NCI-H460 (cell line): ENCODE measurements at regions not wholly inside any gene's neighbourhood (a gene's known extent, or its start where the extent isn't known, plus 50 kb on each side); places are given as distances from the start of the nearest gene placed in this dataset.

ENCODE experiments used
- DNase-seq: peaks from one replicate; pipeline ENCODE4 v3.0.0-alpha.2; 2016; ENCODE audit warnings: low read depth; ENCODE audit errors: extremely low read depth

DNA sequence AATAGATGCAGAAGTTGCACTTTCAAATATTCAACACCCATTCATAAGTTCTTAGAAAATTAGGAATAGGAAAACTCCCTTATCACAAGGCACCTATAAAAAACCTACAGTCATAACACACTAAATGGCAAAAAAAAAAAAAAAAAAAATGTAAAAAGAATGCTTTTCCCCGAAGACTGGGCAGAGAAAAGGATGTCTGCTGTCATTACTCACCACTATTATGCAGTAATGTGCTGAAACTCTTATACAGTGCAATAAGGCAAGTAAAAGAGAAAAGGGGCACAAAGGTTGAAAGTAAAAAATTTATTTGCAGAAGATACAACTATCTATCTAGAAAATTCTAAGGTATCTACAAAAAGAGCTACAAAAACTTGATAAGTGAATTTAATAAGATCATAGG lies 607.8 kb upstream of the ARID1B start:
- DNase-seq, result no peak

- no peak for DNase-seq
These were observed 609.5 kb upstream of the ARID1B start for GRCh38 chr6:156167625-156168071.

DNA sequence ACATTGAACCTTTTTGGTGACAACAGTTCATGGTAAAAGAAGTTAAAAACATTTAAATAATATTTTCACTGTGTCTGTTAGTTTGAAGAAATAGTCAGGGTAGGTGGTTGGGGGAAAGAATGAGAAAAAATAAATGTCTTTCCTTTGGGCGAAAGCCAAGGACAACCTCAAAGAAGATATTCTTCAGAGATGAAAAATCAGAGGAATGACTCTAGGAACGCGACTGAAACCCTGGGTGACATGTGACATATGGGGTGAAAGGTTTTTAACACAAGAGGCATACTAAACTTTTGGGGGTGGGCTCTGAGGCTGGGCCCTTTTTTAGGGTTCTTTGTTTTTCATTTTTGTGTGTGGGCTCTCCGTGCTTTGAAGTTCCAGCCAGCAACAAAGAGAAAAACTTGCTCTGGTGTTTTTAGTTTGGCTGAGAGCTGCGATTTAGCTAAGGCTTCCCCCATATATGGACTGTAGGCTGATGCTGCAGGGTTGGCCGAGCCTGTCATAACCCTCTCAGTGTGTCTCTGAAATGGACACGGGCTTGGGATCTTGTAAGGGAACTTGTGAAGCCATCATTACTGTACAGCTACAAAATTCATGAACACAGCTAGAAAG lies 610.1 kb upstream of the ARID1B start:
- DNase-seq, result no peak

GRCh38 chr6:156166093-156166492 lies 611.1 kb upstream of the ARID1B start:
- no peak for DNase-seq

DNA sequence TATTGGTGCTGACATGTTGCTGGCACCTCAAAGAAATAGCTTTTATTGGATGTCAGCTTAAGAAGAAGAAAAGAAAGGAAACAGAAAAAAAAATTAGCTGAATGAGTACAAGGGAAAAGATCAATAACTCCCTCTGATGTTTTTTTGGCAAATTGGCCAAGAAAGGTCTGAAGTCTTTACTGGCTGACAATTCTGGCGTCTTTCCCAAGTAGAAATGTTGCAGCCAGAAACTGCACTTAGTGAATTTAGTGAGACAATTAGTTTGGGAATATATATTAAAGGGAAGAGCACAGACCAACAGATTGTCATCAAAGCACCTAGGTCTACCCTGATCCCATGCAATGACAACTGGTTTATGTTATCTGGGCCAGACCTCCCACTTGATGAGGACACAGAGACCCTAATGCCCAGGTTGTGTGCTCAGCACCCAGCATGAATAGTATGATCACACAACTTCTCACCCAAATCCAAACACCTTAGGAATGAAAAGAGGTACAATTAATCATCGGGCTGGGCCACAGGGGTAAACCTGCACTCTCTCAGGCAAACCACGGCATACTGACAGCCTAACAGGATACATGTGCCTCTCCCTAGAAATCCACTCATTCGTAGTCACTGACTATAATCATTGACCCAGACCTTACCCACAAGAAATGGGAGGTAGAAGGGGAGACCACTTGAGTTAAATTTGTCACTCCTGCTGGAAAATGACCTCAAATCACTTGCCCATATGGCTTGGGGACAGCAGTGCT lies 612.3 kb upstream of the ARID1B start:
- no peak for DNase-seq

DNA sequence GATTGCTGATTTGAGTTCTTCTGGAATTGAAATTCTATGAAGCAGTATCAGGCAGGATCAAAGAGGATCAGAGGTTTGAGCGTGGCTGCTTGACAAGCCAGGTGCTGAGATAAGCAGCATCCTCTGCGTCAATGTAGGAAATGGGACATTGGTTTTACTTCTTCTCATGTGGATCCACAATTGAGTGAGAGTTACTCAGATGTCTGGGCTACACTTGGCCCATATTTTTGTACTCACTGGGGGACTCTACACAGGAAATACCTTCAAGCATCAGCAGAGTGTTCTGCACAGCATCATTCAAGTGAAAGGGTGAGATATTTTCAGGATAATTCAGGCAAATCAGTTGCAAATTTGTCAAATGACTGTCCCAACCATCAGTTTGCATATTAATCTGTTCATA lies 613.9 kb upstream of the ARID1B start:
- no peak for DNase-seq

DNA sequence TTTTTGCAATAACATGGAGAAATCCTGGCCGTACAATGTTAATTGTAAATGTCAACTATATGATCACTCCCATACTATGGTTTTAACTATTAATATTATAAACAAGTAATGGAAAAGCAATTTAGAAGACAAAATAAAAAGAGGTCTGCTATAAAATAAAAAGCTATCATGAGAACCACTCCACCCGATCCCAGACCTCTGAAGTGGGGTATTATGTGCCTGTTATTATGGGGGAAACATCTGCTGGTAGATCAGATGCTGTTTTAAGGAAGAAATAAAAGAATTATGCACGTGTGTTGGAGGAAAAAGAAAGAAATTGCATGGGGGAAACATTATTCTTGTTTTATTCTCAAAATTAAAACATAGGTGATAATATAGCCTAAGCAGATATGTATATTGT lies 615.7 kb upstream of the ARID1B start:
- no peak for DNase-seq

DNA sequence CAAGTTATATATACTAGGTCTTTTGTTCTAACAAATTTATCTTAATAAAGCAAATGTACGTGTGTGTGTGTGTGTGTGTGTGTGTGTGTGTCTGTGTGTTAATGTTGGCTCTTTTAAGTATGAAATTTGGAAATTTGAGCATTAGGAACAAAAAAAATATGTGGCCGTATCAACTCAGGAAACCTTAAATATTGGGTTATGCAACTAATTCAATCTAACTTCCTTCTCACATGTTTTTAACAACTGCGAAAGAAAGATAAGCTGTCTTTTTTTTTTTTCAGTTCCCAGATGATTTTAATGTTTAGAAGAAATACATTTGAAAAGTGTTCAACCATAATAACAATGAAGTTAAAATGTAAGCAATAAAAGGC lies 616.4 kb upstream of the ARID1B start:
- no peak for DNase-seq

DNA sequence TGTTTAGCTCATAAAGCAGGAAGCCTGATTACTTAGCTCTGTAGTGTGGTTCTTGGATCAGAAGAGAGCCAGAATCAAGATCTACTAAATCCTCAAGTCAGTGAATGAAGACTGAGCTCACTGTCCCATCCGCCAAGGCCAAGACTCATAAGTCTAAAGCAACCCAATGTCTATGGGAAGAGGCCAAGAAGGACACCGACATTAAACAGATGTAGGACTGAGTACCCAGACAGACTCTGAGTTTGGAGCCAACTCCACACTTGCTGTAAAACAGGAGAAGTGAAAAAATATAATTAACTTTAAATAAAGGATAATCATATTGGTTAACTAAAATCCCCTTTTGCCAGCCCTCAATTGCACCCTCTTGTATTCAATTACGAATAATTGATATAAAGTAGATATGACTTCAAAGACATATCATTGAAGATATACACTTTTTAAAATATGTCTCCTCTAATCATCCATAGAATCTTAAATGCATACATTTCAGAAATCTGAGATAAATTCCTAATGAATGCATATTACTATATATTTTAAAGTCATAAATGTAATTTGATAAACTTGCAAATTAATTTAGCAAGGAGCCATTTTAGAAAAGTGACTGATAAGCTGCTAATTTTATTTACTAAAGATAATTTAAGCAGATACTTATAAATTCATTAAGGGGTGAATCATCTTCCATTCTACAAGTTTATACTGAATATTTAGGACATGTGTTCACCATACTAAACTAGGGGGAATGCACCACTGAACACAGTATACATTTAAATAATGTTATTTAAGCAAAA lies 617.0 kb upstream of the ARID1B start:
- DNase-seq, result no peak

- no peak for DNase-seq
These were observed 622.3 kb upstream of the ARID1B start for GRCh38 chr6:156154896-156155295.

DNA sequence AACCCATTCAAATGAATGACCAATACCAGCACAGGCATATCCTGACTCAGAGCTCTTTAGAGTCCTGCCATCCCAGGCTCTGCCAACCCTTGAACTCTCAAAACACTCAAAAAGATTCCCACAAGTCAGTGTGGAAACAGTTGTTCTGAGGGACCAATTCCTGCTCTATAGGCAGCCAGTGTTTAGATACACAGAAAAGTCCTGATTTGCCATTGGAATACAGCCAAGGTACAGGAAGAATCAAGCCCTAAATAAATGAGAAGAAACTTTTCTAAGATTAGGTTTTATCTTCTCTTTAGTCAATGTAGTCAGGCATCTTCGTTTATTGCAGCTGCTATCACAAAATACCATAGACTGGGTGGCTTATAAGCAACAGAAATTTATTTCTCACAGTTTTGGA lies 626.8 kb upstream of the ARID1B start:
- DNase-seq, result no peak

- no peak for DNase-seq
These were observed 630.3 kb upstream of the ARID1B start for GRCh38 chr6:156146891-156147290.

- DNase-seq, result no peak
These were observed 645.8 kb upstream of the ARID1B start for GRCh38 chr6:156131221-156131903.

DNA sequence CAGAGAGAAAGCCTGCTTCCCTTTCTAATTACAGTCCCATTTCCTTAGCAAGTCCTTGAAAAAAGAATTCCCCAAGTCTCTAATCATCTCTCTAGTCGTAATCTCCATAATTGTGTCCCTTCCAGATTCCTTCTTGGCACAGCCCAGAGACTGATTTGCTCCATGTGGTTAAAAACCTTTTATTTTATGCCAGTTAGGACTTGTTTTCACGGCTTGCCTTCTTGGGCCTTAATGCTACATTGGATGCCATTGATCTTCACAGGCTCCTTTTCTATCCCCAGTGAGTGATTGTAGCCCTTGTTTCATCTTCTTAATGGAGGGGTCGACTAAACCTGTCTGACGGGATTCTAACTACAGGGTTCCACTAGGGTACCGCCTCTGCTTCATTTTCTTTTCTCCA lies 650.6 kb upstream of the ARID1B start:
- no peak for DNase-seq

- DNase-seq, result no peak
These were observed 651.3 kb upstream of the ARID1B start for GRCh38 chr6:156125844-156126243.

- DNase-seq, result no peak
These were observed 653.4 kb upstream of the ARID1B start for GRCh38 chr6:156123731-156124130.

- DNase-seq, result no peak
These were observed 655.2 kb upstream of the ARID1B start for GRCh38 chr6:156121973-156122372.

DNA sequence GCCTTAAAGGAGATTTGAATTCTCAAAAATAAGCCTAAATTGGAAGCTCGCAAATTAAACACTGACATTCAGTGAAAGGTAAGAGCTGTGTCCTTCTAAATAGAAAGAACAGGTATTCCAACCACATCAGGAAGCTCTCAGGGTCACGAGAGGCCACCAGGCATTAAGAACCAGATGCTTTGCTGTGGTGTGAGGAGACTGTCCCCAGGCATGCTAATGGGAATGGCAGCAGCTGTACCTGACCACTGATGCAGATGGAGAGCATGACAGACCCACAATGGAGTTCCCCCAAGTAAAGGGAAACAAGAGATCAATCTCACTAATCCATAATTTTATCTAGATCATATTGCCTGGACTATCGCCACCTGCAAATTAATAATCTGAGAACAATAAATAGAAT lies 658.9 kb upstream of the NOX3 start:
- DNase-seq, result no peak

DNA sequence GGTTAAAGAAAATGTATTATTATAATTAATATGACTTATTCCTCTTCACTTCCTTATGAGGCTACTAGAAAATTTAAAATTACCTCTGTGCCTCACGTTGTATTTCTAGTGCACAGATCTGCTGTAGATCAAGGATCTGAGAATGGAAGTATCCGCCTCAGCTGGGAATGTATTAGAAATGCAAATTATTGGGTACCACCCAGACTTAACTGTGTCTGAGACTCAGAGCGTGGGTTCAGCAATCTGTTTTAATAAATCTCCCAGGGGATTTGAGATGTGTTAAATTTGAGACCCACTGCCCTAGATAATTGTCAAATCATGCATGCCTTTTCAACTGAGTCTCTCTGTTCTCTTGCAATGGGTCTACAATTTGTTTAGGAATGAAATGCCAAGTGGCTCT lies 658.0 kb upstream of the NOX3 start:
- no peak for DNase-seq

DNA sequence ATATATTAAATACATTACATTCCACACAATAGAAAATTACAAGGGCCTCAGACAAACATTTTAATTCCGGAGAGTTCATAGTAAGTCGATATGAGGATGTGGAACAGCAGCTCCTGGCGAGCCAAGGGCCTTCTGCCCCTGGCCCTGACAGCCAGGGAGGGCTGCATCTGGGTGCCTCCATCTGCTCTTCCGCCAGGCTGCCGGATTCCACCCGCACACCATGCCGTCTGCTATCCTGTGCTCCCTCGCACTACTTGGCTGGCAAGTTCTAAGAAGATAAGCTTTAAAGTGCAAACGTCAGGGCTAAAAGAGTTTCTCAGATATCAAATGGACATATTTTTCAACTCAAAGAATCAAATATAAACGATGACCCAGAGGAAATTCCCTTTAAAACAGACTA lies 656.3 kb upstream of the NOX3 start:
- DNase-seq, result no peak

DNA sequence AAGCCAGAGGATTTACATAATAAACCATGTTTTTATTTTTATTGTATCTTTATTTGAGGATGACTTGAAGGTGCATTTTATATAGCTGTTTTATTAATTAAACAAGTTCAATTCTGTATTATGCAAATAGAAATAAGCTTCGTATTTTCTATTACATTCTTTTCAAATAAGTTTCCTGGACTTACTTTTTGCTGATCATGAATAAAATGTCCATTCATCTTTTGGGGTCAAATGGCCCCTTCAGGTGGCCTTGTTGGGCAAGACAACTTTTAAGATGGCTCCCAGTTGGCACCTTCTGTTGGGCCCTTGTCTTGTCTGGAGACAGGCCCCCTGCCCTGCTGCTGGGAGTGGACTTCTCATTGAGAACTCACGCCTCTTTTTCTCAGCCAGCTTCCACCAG lies 654.6 kb upstream of the NOX3 start:
- no peak for DNase-seq
